PC-3 (cell line): ENCODE measurements at regions not wholly inside any gene's neighbourhood (a gene's known extent, or its start where the extent isn't known, plus 50 kb on each side); places are given as distances from the start of the nearest gene placed in this dataset.

Source experiments
- ATAC-seq: fragments of 200-7000 bp; cut with Tn5 transposase; 2 replicates; pipeline ENCODE4 v1.9.1; 2020; ENCODE audit warnings: mild to moderate bottlenecking, moderate library complexity
- BruUV-seq: library from RNA; stranded (reverse); fragments of 400-500 nt; replicated peaks from 2 replicates; lab custom pipeline; 2021; lab: Mats Ljungman, UMichigan
- CTCF ChIA-PET: fragments of 300-600 bp; sonication (Branson Sonifier 250); formaldehyde crosslinking; loops from one replicate; lab custom pipeline; 2022; ENCODE audit warnings: antibody characterized with exemption; lab: Charles Lee
- POLR2A ChIA-PET: fragments of 300-600 bp; sonication (Branson Sonifier 250); formaldehyde crosslinking; loops from one replicate; lab custom pipeline; 2022; ENCODE audit warnings: antibody characterized with exemption; ENCODE audit not compliant: unreplicated experiment; lab: Charles Lee
- DNase-seq: peaks from one replicate; pipeline ENCODE4 v3.0.0-alpha.2; 2015
- H2AFZ ChIP-seq: fragments of 300-600 bp; sonication (generic); 2 replicates; pipeline ENCODE4 v1.6.0; 2016; ENCODE audit warnings: antibody characterized with exemption, low read length
- H3F3A ChIP-seq: fragments of 300-600 bp; sonication (generic); one replicate; pipeline ENCODE4 v1.6.0; 2017; ENCODE audit warnings: antibody characterized with exemption, low read length, control low read depth, mild to moderate bottlenecking; ENCODE audit not compliant: unreplicated experiment
- H3K27ac ChIP-seq: fragments of 300-600 bp; sonication (generic); 2 replicates; pipeline ENCODE4 v1.5.1; 2016; ENCODE audit warnings: mild to moderate bottlenecking, low read length
- H3K27me3 ChIP-seq: fragments of 300-600 bp; sonication (generic); 2 replicates; pipeline ENCODE4 v1.6.1; 2016; ENCODE audit warnings: low read length, mixed read lengths
- H3K36me3 ChIP-seq: fragments of 300-600 bp; sonication (generic); 2 replicates; pipeline ENCODE4 v1.6.1; 2016; ENCODE audit warnings: low read depth, mixed run types, low read length, mixed read lengths
- H3K4me1 ChIP-seq: fragments of 300-600 bp; sonication (generic); 2 replicates; pipeline ENCODE4 v1.5.1; 2016; ENCODE audit warnings: low read length; ENCODE audit not compliant: insufficient read depth
- H3K4me2 ChIP-seq: fragments of 300-600 bp; sonication (generic); 2 replicates; pipeline ENCODE4 v1.6.0; 2016; ENCODE audit warnings: low read length
- H3K4me3 ChIP-seq: fragments of 300-600 bp; sonication (generic); 2 replicates; pipeline ENCODE4 v1.5.1; 2016; ENCODE audit warnings: mild to moderate bottlenecking, low read length, mixed read lengths
- H3K79me2 ChIP-seq: fragments of 300-600 bp; sonication (generic); 2 replicates; pipeline ENCODE4 v1.6.1; 2017; ENCODE audit warnings: low read length, mixed read lengths
- H3K9ac ChIP-seq: fragments of 300-600 bp; sonication (generic); 2 replicates; pipeline ENCODE4 v1.6.0; 2016; ENCODE audit warnings: mild to moderate bottlenecking, low read length
- H3K9me2 ChIP-seq: fragments of 300-600 bp; sonication (generic); replicated peaks from 2 replicates; pipeline ENCODE4 v1.6.1; 2016; ENCODE audit warnings: mixed run types, low read length, mixed read lengths
- H3K9me3 ChIP-seq: fragments of 300-600 bp; sonication (generic); 2 replicates; pipeline ENCODE4 v1.6.1; 2016; ENCODE audit warnings: low read length, mixed read lengths
- H4K20me1 ChIP-seq: fragments of 300-600 bp; sonication (generic); 2 replicates; pipeline ENCODE4 v1.6.1; 2016; ENCODE audit warnings: low read length, mixed read lengths
- EZH2 ChIP-seq: fragments of 300-600 bp; sonication (generic); IDR thresholded peaks from one replicate; pipeline ENCODE4 v1.6.1; 2017; ENCODE audit warnings: antibody characterized with exemption, mild to moderate bottlenecking, low read length; ENCODE audit not compliant: unreplicated experiment
- EZH2phosphoT487 ChIP-seq: fragments of 300-600 bp; sonication (generic); IDR thresholded peaks from 2 replicates; pipeline ENCODE4 v1.6.1; 2018; ENCODE audit warnings: mild to moderate bottlenecking, antibody characterized with exemption, low read length, borderline replicate concordance
- intact Hi-C: fragments of 100-400 bp; cut with micrococcal nuclease; formaldehyde crosslinking; loops from 2 replicates; pipeline ENCODE4 v1.9.0; 2023
- TF ChIP-seq, protein P1 (sequence below): fragments of 300-600 bp; sonication (generic); conservative IDR thresholded peaks from 2 replicates; pipeline ENCODE4 v1.5.1; 2017; ENCODE audit warnings: antibody characterized with exemption, low read depth, mild to moderate bottlenecking, low read length

DNA sequence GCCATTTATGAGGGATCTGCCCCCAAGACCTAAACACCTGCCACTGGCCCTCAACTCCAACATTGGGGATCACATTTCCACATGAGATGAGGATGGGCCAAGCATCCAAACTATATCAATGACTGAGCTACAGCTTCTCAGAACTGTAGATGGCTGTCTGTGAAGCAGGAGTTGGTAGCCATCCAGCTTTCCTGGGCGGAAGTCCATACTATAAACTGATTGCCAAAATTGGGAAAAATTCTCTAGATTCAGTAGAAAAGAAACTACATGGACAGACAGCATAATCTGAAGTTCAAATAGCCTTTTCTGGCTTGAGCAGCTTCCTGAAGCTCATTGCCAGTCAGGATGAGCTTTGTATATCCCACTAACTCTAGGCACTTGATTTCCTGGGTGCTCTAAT, 214.7 kb upstream of the ZBTB20 start:
- no peaks in the 10 kb centered on the region for H3F3A ChIP-seq
- intact Hi-C loops: no loop called here
- POLR2A ChIA-PET: no interaction called here
- TF ChIP-seq, protein P1, sequence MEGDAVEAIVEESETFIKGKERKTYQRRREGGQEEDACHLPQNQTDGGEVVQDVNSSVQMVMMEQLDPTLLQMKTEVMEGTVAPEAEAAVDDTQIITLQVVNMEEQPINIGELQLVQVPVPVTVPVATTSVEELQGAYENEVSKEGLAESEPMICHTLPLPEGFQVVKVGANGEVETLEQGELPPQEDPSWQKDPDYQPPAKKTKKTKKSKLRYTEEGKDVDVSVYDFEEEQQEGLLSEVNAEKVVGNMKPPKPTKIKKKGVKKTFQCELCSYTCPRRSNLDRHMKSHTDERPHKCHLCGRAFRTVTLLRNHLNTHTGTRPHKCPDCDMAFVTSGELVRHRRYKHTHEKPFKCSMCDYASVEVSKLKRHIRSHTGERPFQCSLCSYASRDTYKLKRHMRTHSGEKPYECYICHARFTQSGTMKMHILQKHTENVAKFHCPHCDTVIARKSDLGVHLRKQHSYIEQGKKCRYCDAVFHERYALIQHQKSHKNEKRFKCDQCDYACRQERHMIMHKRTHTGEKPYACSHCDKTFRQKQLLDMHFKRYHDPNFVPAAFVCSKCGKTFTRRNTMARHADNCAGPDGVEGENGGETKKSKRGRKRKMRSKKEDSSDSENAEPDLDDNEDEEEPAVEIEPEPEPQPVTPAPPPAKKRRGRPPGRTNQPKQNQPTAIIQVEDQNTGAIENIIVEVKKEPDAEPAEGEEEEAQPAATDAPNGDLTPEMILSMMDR: no peak
- TF ChIP-seq EZH2 (no peak), EZH2phosphoT487 (no peak)
- BruUV-seq: no TSS peak
- H3K27ac ChIP-seq: no peak overlapping the region
- no peaks in the 10 kb centered on the region for H3K4me1 ChIP-seq
- H3K36me3 ChIP-seq: no peaks in the 10 kb centered on the region
- no peak for ATAC-seq
- H3K9me3 ChIP-seq: no peaks in the 10 kb centered on the region
- no peak overlapping the region for H3K4me2 ChIP-seq
- H3K9ac ChIP-seq: no peak overlapping the region
- CTCF ChIA-PET: no interaction called here
- no peaks in the 10 kb centered on the region for H4K20me1 ChIP-seq
- no peaks in the 10 kb centered on the region for H3K9me2 ChIP-seq
- H2AFZ ChIP-seq: no peak overlapping the region
- no peak overlapping the region for H3K4me3 ChIP-seq
- DNase-seq: no peak
- no peaks in the 10 kb centered on the region for H3K27me3 ChIP-seq
- no peaks in the 10 kb centered on the region for H3K79me2 ChIP-seq

DNA sequence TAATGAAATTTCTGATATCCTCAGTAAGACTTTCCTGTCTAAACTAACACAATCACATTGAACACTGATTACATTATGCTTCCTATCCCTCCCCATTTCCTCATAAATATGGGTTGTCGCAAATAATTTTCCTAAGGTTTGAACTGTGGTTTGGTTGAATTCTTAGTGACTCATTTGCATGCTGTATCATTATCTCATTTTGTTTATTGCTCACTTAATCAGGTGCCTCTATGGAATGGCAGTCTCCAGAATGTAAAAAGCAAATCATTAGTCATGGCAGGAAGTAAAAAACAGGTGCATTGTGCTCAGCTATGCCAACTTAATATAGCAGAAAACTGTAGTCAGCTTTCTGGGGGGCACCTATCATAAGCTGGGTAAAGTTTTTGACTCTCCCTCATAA, 216.0 kb upstream of the ZBTB20 start:
- TF ChIP-seq EZH2 (no peak), EZH2phosphoT487 (no peak)
- TF ChIP-seq, protein P1: no peak
- DNase-seq (peak; percentile 54), ATAC-seq (peak; percentile 79)
- H3K27ac ChIP-seq: no peak overlapping the region
- no TSS peak for BruUV-seq
- ChIA-PET POLR2A (no interaction called here), CTCF (interaction anchor here (0.6 kb wide), 1 partner anchor 14 kb away, joined by 3 read pairs; no protein-coding TSS in a partner anchor)
- no peaks in the 10 kb centered on the region for H3K36me3 ChIP-seq
- no peak overlapping the region for H2AFZ ChIP-seq
- no peaks in the 10 kb centered on the region for H3K9me2 ChIP-seq
- H3K4me2 ChIP-seq: no peak overlapping the region
- H3K27me3 ChIP-seq: no peaks in the 10 kb centered on the region
- no peak overlapping the region for H3K4me3 ChIP-seq
- H3K79me2 ChIP-seq: no peaks in the 10 kb centered on the region
- H3K9me3 ChIP-seq: no peaks in the 10 kb centered on the region
- no peaks in the 10 kb centered on the region for H3K4me1 ChIP-seq
- no peaks in the 10 kb centered on the region for H3F3A ChIP-seq
- no peaks in the 10 kb centered on the region for H4K20me1 ChIP-seq
- intact Hi-C loops: no loop called here
- no peak overlapping the region for H3K9ac ChIP-seq

DNA sequence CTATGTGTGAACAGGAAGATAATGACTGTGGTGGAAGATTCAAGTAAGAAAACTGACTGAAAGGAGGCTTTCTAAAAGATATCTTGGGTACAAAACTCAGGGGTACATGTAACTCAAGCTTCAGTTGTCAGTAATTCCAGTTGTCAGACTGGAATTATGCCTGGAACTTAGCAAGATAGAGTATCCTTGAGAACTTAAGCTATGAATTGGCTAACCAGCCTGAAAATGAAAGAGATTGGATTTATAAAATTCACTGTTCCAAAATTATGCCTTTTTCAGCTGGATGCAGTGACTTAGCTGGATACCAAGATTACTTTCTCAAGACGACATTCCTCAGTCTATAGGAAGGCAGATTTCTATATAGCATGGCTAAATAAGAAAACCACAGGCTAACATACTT, 221.9 kb upstream of the ZBTB20 start:
- no peaks in the 10 kb centered on the region for H3K9me2 ChIP-seq
- H3K4me1 ChIP-seq: no peaks in the 10 kb centered on the region
- no peaks in the 10 kb centered on the region for H3K9me3 ChIP-seq
- H3K36me3 ChIP-seq: no peaks in the 10 kb centered on the region
- no peak overlapping the region for H2AFZ ChIP-seq
- H3K9ac ChIP-seq: no peak overlapping the region
- H3K27ac ChIP-seq: no peak overlapping the region
- H3K4me2 ChIP-seq: no peak overlapping the region
- ChIA-PET POLR2A (no interaction called here), CTCF (no interaction called here)
- no peaks in the 10 kb centered on the region for H4K20me1 ChIP-seq
- no peak for TF ChIP-seq EZH2phosphoT487
- TF ChIP-seq, protein P1: no peak
- TF ChIP-seq EZH2: no peak
- H3F3A ChIP-seq: no peaks in the 10 kb centered on the region
- intact Hi-C loops: no loop called here
- no peak overlapping the region for H3K4me3 ChIP-seq
- H3K27me3 ChIP-seq: no peaks in the 10 kb centered on the region
- no peaks in the 10 kb centered on the region for H3K79me2 ChIP-seq
- ATAC-seq (no peak), DNase-seq (no peak)
- no TSS peak for BruUV-seq
